Caco-2 (cell line): ENCODE measurements at regions not wholly inside any gene's neighbourhood (a gene's known extent, or its start where the extent isn't known, plus 50 kb on each side); places are given as distances from the start of the nearest gene placed in this dataset.

Source experiments
- BruUV-seq: library from RNA; stranded (reverse); fragments of 400-500 nt; replicated peaks from 2 replicates; lab custom pipeline; 2021; lab: Mats Ljungman, UMichigan
- CTCF ChIA-PET: fragments of 300-600 bp; sonication (Branson Sonifier 250); formaldehyde crosslinking; loops from one replicate; lab custom pipeline; 2022; ENCODE audit warnings: antibody characterized with exemption; lab: Charles Lee
- POLR2A ChIA-PET: fragments of 300-600 bp; sonication (Branson Sonifier 250); formaldehyde crosslinking; loops from one replicate; lab custom pipeline; 2022; ENCODE audit warnings: antibody characterized with exemption; lab: Charles Lee
- DNase-seq, 2 experiments: peaks; one replicate each; pipeline versions ENCODE4 v3.0.0 to v3.0.0-alpha.2; 2020 to 2022
- H3K27me3 ChIP-seq: replicated peaks from 2 replicates; pipeline ENCODE4 v1.6.0; 2011; ENCODE audit warnings: low read length; ENCODE audit not compliant: control insufficient read depth, insufficient read depth
- H3K36me3 ChIP-seq: 2 replicates; pipeline ENCODE4 v1.5.1; 2011; ENCODE audit warnings: low read length; ENCODE audit not compliant: control insufficient read depth, insufficient read depth
- H3K4me1 ChIP-seq: fragments of 250-450 bp; sonication (Bioruptor Pico); 2 replicates; pipeline ENCODE4 v1.5.1; 2020; ENCODE audit warnings: mild to moderate bottlenecking
- H3K4me3 ChIP-seq: 2 replicates; pipeline ENCODE4 v1.5.1; 2011; ENCODE audit warnings: low read depth, mild to moderate bottlenecking, control low read depth, low read length
- H3K9me3 ChIP-seq: fragments of 250-450 bp; sonication (Bioruptor Pico); 2 replicates; pipeline ENCODE4 v1.5.1; 2020; ENCODE audit warnings: mild to moderate bottlenecking, moderate library complexity
- H3K27ac Mint-ChIP-seq: one replicate; pipeline ENCODE4 v1.8.0; 2022; ENCODE audit warnings: mixed read lengths; ENCODE audit not compliant: unreplicated experiment
- H3K27me3 Mint-ChIP-seq: one replicate; pipeline ENCODE4 v1.8.0; 2022; ENCODE audit warnings: mixed read lengths; ENCODE audit not compliant: insufficient read depth, unreplicated experiment
- H3K36me3 Mint-ChIP-seq: one replicate; pipeline ENCODE4 v1.8.0; 2022; ENCODE audit warnings: mild to moderate bottlenecking, mixed read lengths; ENCODE audit not compliant: insufficient read depth, unreplicated experiment
- H3K4me1 Mint-ChIP-seq: one replicate; pipeline ENCODE4 v1.8.0; 2022; ENCODE audit warnings: low read depth, mixed read lengths; ENCODE audit not compliant: unreplicated experiment
- H3K4me3 Mint-ChIP-seq: one replicate; pipeline ENCODE4 v1.8.0; 2022; ENCODE audit warnings: mild to moderate bottlenecking, moderate library complexity, mixed read lengths; ENCODE audit not compliant: unreplicated experiment
- H3K9me3 Mint-ChIP-seq: one replicate; pipeline ENCODE4 v1.8.0; 2022; ENCODE audit warnings: mixed read lengths; ENCODE audit not compliant: unreplicated experiment
- intact Hi-C: fragments of 100-400 bp; cut with micrococcal nuclease; formaldehyde crosslinking; loops from one replicate; pipeline ENCODE4 v1.10.0; 2022; ENCODE audit not compliant: unreplicated experiment
- TF ChIP-seq, protein P1 (sequence below), 2 experiments: fragments of 200-600 bp in 1 of 2; IDR thresholded peaks; 1 replicate in 1 of 2; 2 replicates in 1 of 2; pipeline versions ENCODE4 v1.5.1 to v1.8.0; 2011 to 2022; ENCODE audit warnings: antibody characterized with exemption in 1 of 2, control low read depth in 1 of 2, inconsistent platforms in 1 of 2, low read depth in 1 of 2, low read length in 1 of 2, mild to moderate bottlenecking in 1 of 2, moderate library complexity in 1 of 2; ENCODE audit not compliant: insufficient read depth in 1 of 2, severe bottlenecking in 1 of 2, unreplicated experiment in 1 of 2

DNA sequence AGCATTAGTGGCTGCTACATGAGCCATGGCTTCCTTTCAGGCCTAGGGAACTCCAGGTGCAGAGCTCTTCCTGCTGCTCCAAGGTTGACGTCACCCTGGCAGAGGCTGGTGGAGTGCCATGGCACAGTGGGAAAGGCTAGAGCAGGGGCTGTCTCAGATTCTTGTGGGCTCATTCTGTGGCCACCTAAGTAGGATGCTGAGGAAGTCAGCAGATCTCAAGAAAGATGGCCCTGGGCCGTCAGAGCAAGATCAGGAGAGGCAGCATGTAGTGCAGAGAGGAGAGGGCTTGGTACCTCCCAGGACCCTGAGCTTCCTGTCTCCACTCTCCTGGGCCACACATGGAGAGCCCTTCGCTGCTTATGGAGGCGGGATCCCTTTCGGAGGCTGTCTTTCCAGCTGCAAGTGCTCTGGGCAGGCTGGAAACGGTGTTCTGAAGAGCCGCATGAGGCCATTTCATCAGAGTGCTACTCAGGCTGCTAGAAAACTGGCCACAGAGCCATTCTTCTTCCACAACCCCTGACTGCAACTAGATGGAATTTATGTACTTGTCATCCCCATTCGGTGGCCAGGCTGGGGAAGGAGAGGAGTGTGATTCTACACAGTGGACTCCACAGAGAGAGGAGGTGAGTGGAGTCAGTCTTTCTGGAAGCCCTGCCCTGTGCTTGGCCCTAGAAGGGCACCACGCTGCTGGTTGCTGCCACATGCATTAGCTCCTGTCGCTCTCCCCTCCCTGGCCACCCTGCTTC is 304.2 kb downstream of the RPS24 start:
- CTCF ChIA-PET = no interaction called here
- peaks cover 3% of the 10 kb centered on the region for H3K27me3 Mint-ChIP-seq
- H3K4me3 Mint-ChIP-seq = no peak overlapping the region
- H3K27ac Mint-ChIP-seq = no peak overlapping the region
- no peaks in the 10 kb centered on the region; the same call in 1 of the 2 replicates for H3K4me1 ChIP-seq
- H3K27me3 ChIP-seq = no peaks in the 10 kb centered on the region; the same call in none of the 2 replicates
- POLR2A ChIA-PET = no interaction called here
- H3K36me3 ChIP-seq = no peaks in the 10 kb centered on the region
- TF ChIP-seq, protein P1, sequence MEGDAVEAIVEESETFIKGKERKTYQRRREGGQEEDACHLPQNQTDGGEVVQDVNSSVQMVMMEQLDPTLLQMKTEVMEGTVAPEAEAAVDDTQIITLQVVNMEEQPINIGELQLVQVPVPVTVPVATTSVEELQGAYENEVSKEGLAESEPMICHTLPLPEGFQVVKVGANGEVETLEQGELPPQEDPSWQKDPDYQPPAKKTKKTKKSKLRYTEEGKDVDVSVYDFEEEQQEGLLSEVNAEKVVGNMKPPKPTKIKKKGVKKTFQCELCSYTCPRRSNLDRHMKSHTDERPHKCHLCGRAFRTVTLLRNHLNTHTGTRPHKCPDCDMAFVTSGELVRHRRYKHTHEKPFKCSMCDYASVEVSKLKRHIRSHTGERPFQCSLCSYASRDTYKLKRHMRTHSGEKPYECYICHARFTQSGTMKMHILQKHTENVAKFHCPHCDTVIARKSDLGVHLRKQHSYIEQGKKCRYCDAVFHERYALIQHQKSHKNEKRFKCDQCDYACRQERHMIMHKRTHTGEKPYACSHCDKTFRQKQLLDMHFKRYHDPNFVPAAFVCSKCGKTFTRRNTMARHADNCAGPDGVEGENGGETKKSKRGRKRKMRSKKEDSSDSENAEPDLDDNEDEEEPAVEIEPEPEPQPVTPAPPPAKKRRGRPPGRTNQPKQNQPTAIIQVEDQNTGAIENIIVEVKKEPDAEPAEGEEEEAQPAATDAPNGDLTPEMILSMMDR (IDR thresholded peaks at IDR 0.05; ENCODE audit: insufficient read depth in 1 of 2, low read depth in 1 of 2, low read length in 1 of 2, severe bottlenecking in 1 of 2, unreplicated experiment in 1 of 2) = no peak
- no peak overlapping the region for H3K4me3 ChIP-seq
- no TSS peak for BruUV-seq
- no peaks in the 10 kb centered on the region for H3K4me1 Mint-ChIP-seq
- H3K9me3 ChIP-seq = no peaks in the 10 kb centered on the region
- peaks cover 10% of the 10 kb centered on the region for H3K9me3 Mint-ChIP-seq
- no peaks in the 10 kb centered on the region for H3K36me3 Mint-ChIP-seq
- intact Hi-C loops = no loop called here
- no peak for DNase-seq

DNA sequence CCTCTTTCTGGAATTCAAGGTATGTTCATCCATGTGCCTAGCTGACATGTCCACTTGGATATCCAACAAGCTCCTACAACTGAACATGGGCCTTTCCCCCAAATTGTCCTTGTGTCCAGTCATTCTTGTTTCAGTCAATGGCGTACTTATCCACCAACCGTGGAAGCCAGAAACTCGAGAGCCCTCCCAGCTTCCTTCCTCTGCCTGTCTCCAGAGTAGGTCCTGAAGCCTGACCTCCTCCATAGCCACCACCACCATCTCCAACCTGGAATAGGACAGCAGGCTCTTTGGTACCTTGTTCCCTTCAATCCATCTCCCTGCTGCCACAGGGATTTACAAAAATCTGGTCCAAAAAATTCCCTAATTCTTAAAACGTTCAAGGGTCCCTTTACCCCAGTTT is 305.1 kb downstream of the RPS24 start:
- peaks cover 10% of the 10 kb centered on the region for H3K9me3 Mint-ChIP-seq
- TF ChIP-seq, protein P1 (IDR thresholded peaks at IDR 0.05; ENCODE audit: insufficient read depth in 1 of 2, low read depth in 1 of 2, low read length in 1 of 2, severe bottlenecking in 1 of 2, unreplicated experiment in 1 of 2) = no peak
- H3K4me1 Mint-ChIP-seq = no peaks in the 10 kb centered on the region
- H3K36me3 Mint-ChIP-seq = no peaks in the 10 kb centered on the region
- H3K4me3 Mint-ChIP-seq = no peak overlapping the region
- no peaks in the 10 kb centered on the region; the same call in 1 of the 2 replicates for H3K4me1 ChIP-seq
- H3K27ac Mint-ChIP-seq = no peak overlapping the region
- DNase-seq = no peak
- ChIA-PET CTCF (no interaction called here), POLR2A (no interaction called here)
- intact Hi-C loops = no loop called here
- H3K36me3 ChIP-seq = no peaks in the 10 kb centered on the region
- H3K27me3 Mint-ChIP-seq = peaks cover 3% of the 10 kb centered on the region
- BruUV-seq = no TSS peak
- H3K9me3 ChIP-seq = no peaks in the 10 kb centered on the region
- H3K27me3 ChIP-seq = no peaks in the 10 kb centered on the region; the same call in none of the 2 replicates
- no peak overlapping the region for H3K4me3 ChIP-seq

DNA sequence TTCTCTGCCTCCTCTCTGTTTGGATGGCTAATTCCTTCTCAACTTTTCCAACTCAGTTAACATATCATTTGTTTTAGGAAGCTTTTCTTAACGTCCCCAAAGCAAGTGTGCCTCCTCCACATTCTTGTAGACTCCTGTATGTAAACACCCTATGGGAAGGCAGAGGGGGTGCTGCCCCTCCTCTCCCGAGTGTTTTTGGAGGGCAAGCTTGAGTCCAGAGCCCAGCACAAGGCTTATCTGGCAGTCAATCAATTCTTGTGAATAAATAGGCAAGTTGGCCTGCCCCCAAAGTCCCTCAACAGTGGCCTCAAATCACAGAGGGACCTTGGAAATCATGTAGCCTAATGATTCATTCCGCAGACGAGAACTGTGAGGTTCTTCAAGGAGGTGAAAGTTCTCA is 305.6 kb downstream of the RPS24 start:
- Mint-ChIP-seq H3K27me3 (peaks cover 3% of the 10 kb centered on the region), H3K4me3 (no peak overlapping the region), H3K4me1 (no peaks in the 10 kb centered on the region), H3K27ac (no peak overlapping the region), H3K9me3 (peaks cover 10% of the 10 kb centered on the region), H3K36me3 (no peaks in the 10 kb centered on the region)
- CTCF ChIA-PET = no interaction called here
- POLR2A ChIA-PET = no interaction called here
- TF ChIP-seq, protein P1 (IDR thresholded peaks at IDR 0.05; ENCODE audit: insufficient read depth in 1 of 2, low read depth in 1 of 2, low read length in 1 of 2, severe bottlenecking in 1 of 2, unreplicated experiment in 1 of 2) = no peak
- Histone ChIP-seq H3K9me3 (no peaks in the 10 kb centered on the region), H3K4me3 (no peak overlapping the region), H3K4me1 (no peaks in the 10 kb centered on the region; the same call in 1 of the 2 replicates), H3K27me3 (no peaks in the 10 kb centered on the region; the same call in none of the 2 replicates), H3K36me3 (no peaks in the 10 kb centered on the region)
- BruUV-seq = no TSS peak
- no peak for DNase-seq
- intact Hi-C loops = no loop called here
